Heart right ventricle (tissue), 16 donors: ENCODE measurements at regions not wholly inside any gene's neighbourhood (a gene's known extent, or its start where the extent isn't known, plus 50 kb on each side); places are given as distances from the start of the nearest gene placed in this dataset.

Source experiments
- ATAC-seq, 8 donors: fragments of 200-7000 bp; cut with Tn5 transposase; one replicate each; pipeline ENCODE4 v1.9.1; 2020; ENCODE audit warnings: mild to moderate bottlenecking in 8 of 8, moderate library complexity in 8 of 8, moderate number of reproducible peaks in 1 of 8
- DNase-seq, 2 donors: peaks; one replicate each; pipeline ENCODE4 v3.0.0-alpha.2; 2020
- H3K27ac ChIP-seq, 10 donors: fragments of 200-600 bp; sonication (generic) in 2 of 10; one replicate each; pipeline versions ENCODE4 v1.5.0 to v1.8.0; 2020 to 2022; ENCODE audit warnings: mild to moderate bottlenecking in 3 of 10
- H3K27me3 ChIP-seq, 7 donors: fragments of 200-600 bp; one replicate each; pipeline ENCODE4 v1.8.0; 2021 to 2022; ENCODE audit warnings: mild to moderate bottlenecking in 2 of 7
- H3K36me3 ChIP-seq, 9 donors: fragments of 200-600 bp; sonication (generic) in 1 of 9; one replicate each; pipeline versions ENCODE4 v1.5.0 to v1.8.0; 2020 to 2022; ENCODE audit warnings: mild to moderate bottlenecking in 2 of 9
- H3K4me1 ChIP-seq, 9 donors: fragments of 200-600 bp; sonication (generic) in 1 of 9; one replicate each; pipeline versions ENCODE4 v1.5.0 to v1.8.0; 2020 to 2022; ENCODE audit warnings: mild to moderate bottlenecking in 4 of 9
- H3K4me3 ChIP-seq, 10 donors: fragments of 200-600 bp; sonication (generic) in 2 of 10; one replicate each; pipeline versions ENCODE4 v1.5.0 to v1.8.0; 2020 to 2022; ENCODE audit warnings: mild to moderate bottlenecking in 7 of 10, moderate library complexity in 2 of 10
- H3K9me3 ChIP-seq, 11 donors: fragments of 200-600 bp in 10 of 11; sonication (generic) in 2 of 11; one replicate each; pipeline versions ENCODE4 v1.5.0 to v1.8.0; 2013 to 2022; ENCODE audit warnings: mild to moderate bottlenecking in 2 of 11, control low read depth in 1 of 11, moderate library complexity in 1 of 11
- CTCF ChIP-seq, 9 donors: fragments of 200-600 bp; sonication (generic) in 2 of 9; IDR thresholded peaks; one replicate each; pipeline versions ENCODE4 v1.5.0 to v1.8.0; 2021 to 2022; ENCODE audit warnings: antibody characterized with exemption in 9 of 9, mild to moderate bottlenecking in 5 of 9, moderate library complexity in 1 of 9
- WGBS, 2 donors: extraction: QIAGEN DNeasy Blood & Tissue Kit; methylation state at CpG; one replicate each; pipeline ENCODE4 v1.1.7; 2013; ENCODE audit warnings: inconsistent platforms in 1 of 2; 5-methylcytosine and 5-hydroxymethylcytosine counted together
- intact Hi-C, 10 donors: fragments of 100-400 bp; cut with DNase I; formaldehyde crosslinking; loops; one replicate each; pipeline versions ENCODE4 v1.11.1 to v1.14.2; 2022
- donor health status: Arrhythmogenic right ventricular cardiomyopathy.
- donor health status: ischemic (EF 13 %, LVEDD 7.1; RV severe dilation, severe dysfunction).
- donor health status: healthy with polysubstance abuse.
- donor health status: DM: no; HTN: yes; CAD: no.
- donor health status: DM: no; HTN: no; CAD: no.
- donor health status: ischemic (EF 25% LVEDD 6.9; RV normal size, moderate dysfunction).
- donor health status: ischemic (EF 25% LVEDD 5.7; RV mildly dilated, moderate dysfunction).
- donor health status: healthy.
- donor health status: DM: yes; HTN: yes; CAD: no.
- donor health status: Ischemic cardiomyopathy.
- donor health status: ischemic (EF 35%, LVEDD 5.7; RV mildly dilated, moderate dysfunction).
- donor health status: nonischemic (EF 11% LVEDD 7.7; RV severe dilation, severe dysfunction).
- donor health status: DM: yes; HTN: yes; CAD: no.
- donor health status: PGD.
- donor health status: ischemic (EF 29% LVEDD 5.4; RV normal size, mild dysfunction).
- donor health status: nonischemic (EF 23%, LVEDD 6.1; RV moderate dilation, normal function).

DNA sequence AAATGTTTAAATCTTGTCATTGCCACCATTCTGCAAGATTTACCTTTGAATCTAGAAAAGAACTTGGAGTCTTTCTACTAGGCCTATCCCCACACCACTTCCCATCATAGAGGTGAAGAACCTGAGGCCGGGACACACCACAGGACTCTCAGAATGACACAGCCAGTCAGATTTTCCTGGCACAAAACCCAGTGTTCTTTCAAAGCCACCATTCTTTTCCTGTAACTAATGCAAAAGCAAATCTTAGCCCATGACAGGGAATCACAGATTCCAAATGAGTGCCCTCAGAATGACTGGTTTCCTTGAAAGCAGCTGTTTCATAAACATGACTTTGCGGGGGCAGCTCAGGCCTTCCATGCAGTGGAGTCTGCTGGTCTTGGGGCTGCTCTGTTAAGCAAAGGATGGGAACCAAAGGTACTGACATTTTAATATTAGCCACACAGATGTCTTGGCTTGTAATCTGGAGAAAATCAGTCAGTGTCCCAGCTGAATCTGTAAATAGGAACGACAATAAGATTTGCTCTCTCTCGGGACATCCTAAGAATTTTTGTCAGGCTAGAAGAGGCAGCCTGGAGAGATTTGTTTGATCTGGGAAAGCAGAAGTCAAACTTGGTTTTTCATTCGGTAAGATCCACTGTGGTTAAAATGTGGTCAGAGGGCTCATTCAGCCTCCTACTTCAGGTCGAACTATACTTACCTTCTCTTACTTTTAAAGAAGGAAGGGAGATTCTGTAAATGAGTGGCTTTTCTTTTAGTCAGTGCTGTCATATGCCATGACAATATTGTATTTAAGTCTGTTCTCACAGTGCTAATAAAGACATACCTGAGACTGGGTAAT, 115.1 kb downstream of the PALM2AKAP2 start:
- Histone ChIP-seq H3K27me3 (no peaks in the 10 kb centered on the region), H3K27ac (peak overlapping the region in 7 of 10 donors; percentile 17 to 74 (median 50)), H3K4me3 (no peak overlapping the region), H3K9me3 (no peaks in the 10 kb centered on the region), H3K4me1 (peaks cover 0 to 37% (median 16%) of the 10 kb centered on the region in 9 donors), H3K36me3 (peaks cover 0 to 6% (median 0%) of the 10 kb centered on the region in 9 donors)
- no peak for TF ChIP-seq CTCF (IDR thresholded peaks at IDR 0.05)
- DNase-seq (peak in 1 of 2 donors; percentile 47), ATAC-seq (peak in 7 of 8 donors; percentile 28 to 77 (median 64))
- 56 to 58% methylated on average over 6 of the region's 6 CpGs for WGBS, 2 donors
- intact Hi-C loops: loop anchor here in 1 of 10 donors (10.0 kb wide), 1 partner anchor 190 kb away; no protein-coding TSS in a partner anchor

DNA sequence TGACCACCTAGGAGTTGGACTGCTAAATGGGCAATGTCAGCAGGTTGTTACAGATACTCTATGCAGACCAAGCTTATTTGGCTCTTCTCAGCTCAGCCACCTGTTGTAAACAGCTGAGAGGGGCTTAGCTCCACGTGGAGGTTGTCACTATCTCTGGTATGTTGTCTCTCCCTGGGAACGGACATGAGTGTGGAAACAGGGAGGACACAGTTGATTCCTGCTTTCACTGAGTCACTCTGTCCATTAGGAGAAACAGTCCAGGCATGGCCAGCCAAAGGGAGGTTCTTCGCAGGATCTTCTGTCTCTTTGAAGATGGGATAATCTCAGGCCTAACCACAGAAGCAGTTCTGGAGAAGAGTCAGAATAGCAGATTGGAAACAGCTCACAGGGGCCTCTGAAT, 121.2 kb downstream of the PALM2AKAP2 start:
- H3K27ac ChIP-seq: peak overlapping the region in 1 of 10 donors; percentile 24
- intact Hi-C loops: loop anchor here in 8 of 10 donors (2.0 to 10.0 kb wide), 7 partner anchors 154 to 329 kb away; no protein-coding TSS in a partner anchor

GRCh38 chr9:109903515-109904138, 123.6 kb downstream of the PALM2AKAP2 start:
- Histone ChIP-seq H3K9me3 (no peaks in the 10 kb centered on the region), H3K4me1 (peaks cover 0 to 76% (median 35%) of the 10 kb centered on the region in 9 donors), H3K27me3 (no peaks in the 10 kb centered on the region), H3K27ac (peak overlapping the region in 1 of 10 donors; percentile 16), H3K4me3 (no peak overlapping the region), H3K36me3 (no peaks in the 10 kb centered on the region)
- WGBS, 2 donors: 5 to 12% methylated on average over 2 of the region's 2 CpGs
- peak in 6 of 8 donors; percentile 36 to 56 (median 40) for ATAC-seq
- intact Hi-C loops: loop anchor here in 8 of 10 donors (1.0 to 10.0 kb wide), 9 partner anchors 151 to 331 kb away; no protein-coding TSS in a partner anchor
- peak; percentile 46 to 93 (median 84) for TF ChIP-seq CTCF (IDR thresholded peaks at IDR 0.05)
- DNase-seq: peak; percentile 28 to 82

More for the DNA sequence above, 121.2 kb downstream of the PALM2AKAP2 start:
- no peaks in the 10 kb centered on the region for H3K36me3 ChIP-seq
- ATAC-seq (peak in 5 of 8 donors; percentile 19 to 55 (median 35)), DNase-seq (no peak)
- no peak overlapping the region for H3K4me3 ChIP-seq
- no peaks in the 10 kb centered on the region for H3K27me3 ChIP-seq
- peaks cover 0 to 64% (median 18%) of the 10 kb centered on the region in 9 donors for H3K4me1 ChIP-seq
- WGBS, 2 donors: 36 to 54% methylated on average over 3 of the region's 3 CpGs
- no peaks in the 10 kb centered on the region for H3K9me3 ChIP-seq
- TF ChIP-seq CTCF (IDR thresholded peaks at IDR 0.05): no peak

- Histone ChIP-seq H3K4me1 (peaks cover 2 to 87% (median 44%) of the 10 kb centered on the region in 9 donors), H3K4me3 (no peak overlapping the region), H3K36me3 (no peaks in the 10 kb centered on the region), H3K9me3 (no peaks in the 10 kb centered on the region), H3K27me3 (no peaks in the 10 kb centered on the region), H3K27ac (peak overlapping the region in 1 of 10 donors; percentile 10)
- DNase-seq (no peak), ATAC-seq (no peak)
- WGBS, 2 donors: 74 to 78% methylated on average over 5 of the region's 5 CpGs
- TF ChIP-seq CTCF (IDR thresholded peaks at IDR 0.05): no peak
- intact Hi-C loops: loop anchor here in 8 of 10 donors (5.0 to 10.0 kb wide), 7 partner anchors 93 to 332 kb away; no protein-coding TSS in a partner anchor
Observed at GRCh38 chr9:109904666-109905065, 124.7 kb downstream of the PALM2AKAP2 start.
